Pons (tissue), 1 donor: ENCODE measurements at regions not wholly inside any gene's neighbourhood (a gene's known extent, or its start where the extent isn't known, plus 50 kb on each side); places are given as distances from the start of the nearest gene placed in this dataset.

Source experiments
- DNase-seq: peaks from one replicate; pipeline ENCODE4 v3.0.0-alpha.2; 2016; ENCODE audit warnings: low spot score

- no peak for DNase-seq
Observed at GRCh38 chr9:29701559-29701958, 2128.3 kb upstream of the C9orf72 start.

- DNase-seq = no peak
Observed at GRCh38 chr9:29701971-29702370, 2128.7 kb upstream of the C9orf72 start.

DNA sequence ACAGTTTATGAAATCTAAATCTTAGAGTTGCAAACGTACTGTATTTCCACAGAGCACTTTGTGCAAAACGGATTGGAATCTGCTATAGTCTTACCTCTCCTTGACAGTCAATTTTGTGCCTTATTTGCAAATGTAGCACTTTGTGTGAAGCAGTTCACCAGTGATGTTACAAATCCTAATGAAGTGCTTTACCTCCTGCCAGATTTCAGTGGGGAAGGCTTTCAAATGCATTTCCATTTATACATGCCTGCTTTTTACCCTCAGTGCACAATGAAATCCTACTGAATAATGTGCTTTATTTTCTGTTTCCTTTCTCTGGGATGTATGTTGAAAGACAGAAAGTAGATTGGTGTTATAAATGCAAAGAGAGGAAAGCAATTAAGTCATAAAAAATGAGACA, 2141.6 kb upstream of the C9orf72 start:
- no peak for DNase-seq

- no peak for DNase-seq
Observed at GRCh38 chr9:29717631-29718030, 2144.3 kb upstream of the C9orf72 start.

DNA sequence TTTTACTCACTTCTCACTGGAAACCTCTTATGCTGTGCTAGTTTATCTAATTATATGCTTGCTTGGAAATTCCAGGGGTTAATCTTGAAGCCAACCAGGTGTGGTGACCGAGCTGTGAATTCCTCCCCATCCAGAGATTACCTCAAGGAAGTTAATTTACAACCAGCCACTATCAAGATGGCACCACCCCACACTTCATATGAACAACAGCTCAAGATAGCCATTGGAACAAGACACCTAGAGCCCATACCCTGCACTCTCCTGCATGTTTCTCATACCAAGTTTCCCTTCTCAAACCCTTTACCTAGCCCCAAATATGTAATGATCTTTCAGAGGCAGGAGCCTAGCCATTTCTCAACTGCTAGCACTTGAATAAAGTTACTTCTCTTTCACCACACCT, 2156.9 kb upstream of the C9orf72 start:
- no peak for DNase-seq

DNA sequence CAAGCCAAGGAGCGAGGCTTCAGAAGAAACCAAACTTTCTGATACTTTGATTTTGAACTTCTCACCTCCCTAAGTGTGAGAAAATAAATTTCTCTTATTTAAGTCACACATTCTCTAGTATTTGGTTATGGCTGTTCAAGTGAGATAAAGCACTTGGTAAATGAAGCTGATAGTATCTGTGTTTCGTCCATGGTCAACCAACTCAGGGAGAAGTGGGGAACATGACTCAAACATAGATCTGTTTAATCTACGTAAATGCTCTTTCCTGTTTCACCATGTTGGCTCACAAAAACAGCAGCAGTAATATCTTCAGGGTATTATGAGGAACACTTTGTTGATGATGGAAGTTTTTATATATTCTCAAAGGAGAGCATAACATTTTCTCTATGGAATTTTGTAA, 2167.2 kb upstream of the C9orf72 start:
- DNase-seq = no peak

GRCh38 chr9:29741169-29741568, 2167.9 kb upstream of the C9orf72 start:
- DNase-seq = no peak

- no peak for DNase-seq
Observed at GRCh38 chr9:29750062-29750461, 2176.8 kb upstream of the C9orf72 start.

- DNase-seq = no peak
Observed at GRCh38 chr9:29751226-29751625, 2177.9 kb upstream of the C9orf72 start.

GRCh38 chr9:29753638-29754037, 2180.4 kb upstream of the C9orf72 start:
- DNase-seq = no peak

DNA sequence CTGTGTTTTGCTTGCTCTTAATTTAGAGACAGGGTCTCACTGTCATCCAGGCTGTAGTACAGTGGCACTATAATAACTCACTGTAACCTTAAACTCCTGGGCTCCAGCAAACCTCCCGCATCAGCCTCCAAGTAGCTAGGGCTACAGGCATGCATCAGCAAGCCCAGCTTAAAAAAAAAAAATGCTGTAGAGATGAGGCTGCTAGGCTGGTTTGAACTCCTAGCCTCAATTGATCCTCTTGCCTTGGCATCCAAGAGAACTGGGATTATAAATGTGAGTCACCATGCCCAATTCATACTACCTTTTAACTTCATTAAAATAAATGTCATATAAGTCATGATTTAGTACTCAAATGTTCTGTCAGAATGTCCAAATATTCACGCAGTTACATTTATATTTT, 2195.7 kb upstream of the C9orf72 start:
- DNase-seq = no peak

DNA sequence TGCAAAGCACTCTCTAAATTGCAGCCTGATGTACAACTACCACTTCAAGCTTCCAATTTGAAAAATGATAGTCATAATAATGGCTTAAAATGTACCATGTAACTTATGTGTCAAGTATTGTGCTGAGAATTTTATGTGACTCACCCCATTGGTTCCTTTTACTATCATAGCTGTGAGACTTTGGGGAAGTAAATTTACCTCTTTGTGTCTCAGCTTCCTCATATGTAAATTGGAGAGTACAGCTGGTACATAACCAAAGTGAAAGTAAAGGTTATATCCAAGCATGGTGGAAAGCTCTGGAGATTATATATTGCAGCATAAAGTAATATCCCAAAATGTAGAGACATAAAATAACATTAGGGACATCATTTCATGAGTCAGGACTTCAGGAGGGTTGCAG, 2200.4 kb upstream of the C9orf72 start:
- no peak for DNase-seq

GRCh38 chr9:29775491-29775890, 2202.2 kb upstream of the C9orf72 start:
- no peak for DNase-seq

- DNase-seq = no peak
Observed at GRCh38 chr9:29778281-29778849, 2205.1 kb upstream of the C9orf72 start.

GRCh38 chr9:29793970-29794369, 2220.7 kb upstream of the C9orf72 start:
- DNase-seq = no peak

DNA sequence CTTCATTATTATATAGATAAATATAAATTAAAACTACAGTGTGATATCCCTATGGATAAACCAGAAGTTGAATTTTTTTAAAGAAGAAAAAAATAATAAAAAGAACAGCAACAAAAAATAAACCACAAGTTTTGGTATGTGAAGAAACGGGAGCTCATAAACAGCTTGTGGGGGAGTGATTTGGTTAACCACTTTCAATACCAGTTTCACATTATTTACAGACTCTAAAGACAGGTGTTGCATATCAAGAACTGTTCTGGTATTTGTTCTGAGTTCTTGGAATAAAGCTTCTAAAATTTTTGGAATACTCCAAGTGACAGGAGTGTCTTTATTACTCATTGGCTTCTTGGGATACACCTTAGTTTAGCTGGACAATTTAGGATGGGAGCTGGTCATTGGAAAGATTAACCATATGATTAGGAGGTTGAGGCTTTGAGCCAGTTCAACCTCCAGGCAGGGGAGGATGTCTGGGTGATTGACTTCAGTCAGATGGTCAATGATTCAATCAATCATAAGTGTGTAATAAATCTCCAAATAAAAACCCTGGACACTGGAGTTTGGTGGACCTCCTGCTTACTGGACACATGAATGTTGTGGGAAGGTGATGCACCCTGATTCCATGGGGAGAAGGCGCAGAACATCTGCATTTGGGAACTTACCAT, 2223.1 kb upstream of the C9orf72 start:
- no peak for DNase-seq

DNA sequence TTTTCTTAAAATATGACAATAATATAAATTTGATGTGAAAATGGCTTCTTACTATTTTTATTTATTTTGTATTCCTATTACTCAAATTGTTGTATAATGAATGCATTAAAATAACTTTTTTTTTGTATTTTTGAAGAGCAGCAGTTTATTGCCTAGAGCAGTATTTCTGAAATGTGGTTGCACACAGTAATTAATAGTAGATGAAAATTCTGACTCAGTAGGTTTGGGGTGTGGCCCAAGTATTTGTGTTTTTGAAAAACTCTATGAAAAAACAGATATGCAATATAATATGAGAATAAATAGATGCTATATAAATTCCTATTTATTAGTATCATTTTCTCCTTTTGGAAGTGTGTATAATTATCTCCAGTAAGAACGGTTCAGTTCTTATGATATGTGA, 2225.3 kb upstream of the C9orf72 start:
- DNase-seq = no peak

DNA sequence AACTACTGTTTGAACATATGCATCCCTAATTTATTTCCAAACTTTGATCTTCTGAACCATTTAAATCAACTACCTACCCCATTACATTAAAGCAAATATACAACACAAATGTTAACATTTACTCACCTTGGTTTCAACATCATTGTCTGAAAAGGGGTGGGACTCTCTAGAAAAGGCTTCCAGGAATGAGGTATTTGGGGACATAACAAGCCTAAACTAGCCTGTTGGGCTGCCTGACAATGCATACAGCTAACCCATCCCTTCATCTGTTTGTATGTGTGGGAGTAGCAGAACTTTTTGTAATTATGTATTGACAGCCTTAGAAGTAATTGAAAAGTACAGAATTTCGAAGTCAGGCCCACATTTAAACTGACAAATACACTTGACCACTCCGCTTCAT, 2225.9 kb upstream of the C9orf72 start:
- no peak for DNase-seq

GRCh38 chr9:29800821-29801220, 2227.5 kb upstream of the C9orf72 start:
- DNase-seq = no peak

DNA sequence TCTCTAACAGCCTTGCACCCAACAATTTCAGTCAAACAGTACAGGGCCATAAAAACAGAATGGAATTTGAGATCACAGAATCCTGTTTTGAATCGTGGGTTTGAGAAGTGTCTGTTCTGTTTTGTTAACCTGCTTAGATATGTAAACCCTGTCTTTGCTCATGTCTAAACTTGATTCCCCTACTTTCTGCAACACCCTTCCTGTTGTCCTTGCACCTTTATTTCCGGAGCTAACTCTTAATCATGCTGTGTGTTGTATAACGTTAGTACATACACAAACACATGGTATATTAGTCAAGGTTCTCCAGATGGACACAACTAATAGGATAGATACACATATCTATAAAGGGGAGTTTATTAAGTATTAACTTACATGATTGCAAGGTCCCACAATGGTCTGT, 2229.2 kb upstream of the C9orf72 start:
- no peak for DNase-seq

- no peak for DNase-seq
Observed at GRCh38 chr9:29806937-29807618, 2233.8 kb upstream of the C9orf72 start.

- DNase-seq = no peak
Observed at GRCh38 chr9:29816954-29817703, 2243.8 kb upstream of the C9orf72 start.

GRCh38 chr9:29822458-29822857, 2249.2 kb upstream of the C9orf72 start:
- DNase-seq = no peak
